Activated naive CD8-positive, alpha-beta T cell treated with anti-CD3 and anti-CD28 coated beads, Interleukin-2, amount 10 ng/mL, durations not matched to agents 7 days and 5 days (primary cell): ENCODE measurements at regions not wholly inside any gene's neighbourhood (a gene's known extent, or its start where the extent isn't known, plus 50 kb on each side); places are given as distances from the start of the nearest gene placed in this dataset.

Source experiments
- ATAC-seq: fragments of 150-1000 bp; cut with Tn5 transposase; one replicate; pipeline ENCODE4 v1.10.0; 2021; ENCODE audit warnings: low read depth, moderate library complexity
- POLR2A ChIA-PET: fragments of 350-600 bp; sonication (Branson Sonifier 250); formaldehyde crosslinking; loops from one replicate; lab custom pipeline; 2021; ENCODE audit warnings: antibody characterized with exemption; lab: Charles Lee
- DNase-seq: peaks from one replicate; pipeline ENCODE4 v3.0.0; 2021
- H3K27ac Mint-ChIP-seq: one replicate; pipeline ENCODE4 v1.8.0; 2022; ENCODE audit warnings: mild to moderate bottlenecking, mixed read lengths
- H3K27me3 Mint-ChIP-seq: one replicate; pipeline ENCODE4 v1.8.0; 2022; ENCODE audit warnings: mild to moderate bottlenecking, moderate library complexity, mixed read lengths
- H3K36me3 Mint-ChIP-seq: one replicate; pipeline ENCODE4 v1.8.0; 2021; ENCODE audit warnings: mild to moderate bottlenecking, mixed read lengths
- H3K4me1 Mint-ChIP-seq: one replicate; pipeline ENCODE4 v1.8.0; 2021; ENCODE audit warnings: mixed read lengths
- H3K4me3 Mint-ChIP-seq: one replicate; pipeline ENCODE4 v1.8.0; 2022; ENCODE audit warnings: mild to moderate bottlenecking, moderate library complexity, mixed read lengths
- H3K9me3 Mint-ChIP-seq: one replicate; pipeline ENCODE4 v1.8.0; 2021; ENCODE audit warnings: mixed read lengths

- H3K4me3 Mint-ChIP-seq, result no peak overlapping the region
- H3K36me3 Mint-ChIP-seq, result no peaks in the 10 kb centered on the region
- H3K27ac Mint-ChIP-seq, result no peak overlapping the region
- H3K9me3 Mint-ChIP-seq, result no peaks in the 10 kb centered on the region
- no peak for ATAC-seq
- no peaks in the 10 kb centered on the region for H3K27me3 Mint-ChIP-seq
- POLR2A ChIA-PET, result no interaction called here
- no peak for DNase-seq
- peaks cover 2% of the 10 kb centered on the region for H3K4me1 Mint-ChIP-seq
Observed at GRCh38 chr11:87957961-87958360, 217.3 kb downstream of the RAB38 start.

- Mint-ChIP-seq H3K27me3 (no peaks in the 10 kb centered on the region), H3K4me1 (peaks cover 2% of the 10 kb centered on the region), H3K4me3 (no peak overlapping the region), H3K36me3 (no peaks in the 10 kb centered on the region), H3K9me3 (no peaks in the 10 kb centered on the region), H3K27ac (no peak overlapping the region)
- DNase-seq, result no peak
- POLR2A ChIA-PET, result no interaction called here
- no peak for ATAC-seq
Observed at GRCh38 chr11:87954476-87954875, 220.8 kb downstream of the RAB38 start.

GRCh38 chr11:87942786-87943185, 232.5 kb downstream of the RAB38 start:
- no peak for ATAC-seq
- H3K9me3 Mint-ChIP-seq, result no peaks in the 10 kb centered on the region
- no peaks in the 10 kb centered on the region for H3K36me3 Mint-ChIP-seq
- no peak for DNase-seq
- no peaks in the 10 kb centered on the region for H3K4me1 Mint-ChIP-seq
- H3K27me3 Mint-ChIP-seq, result peaks cover 2% of the 10 kb centered on the region
- POLR2A ChIA-PET, result no interaction called here
- H3K4me3 Mint-ChIP-seq, result no peak overlapping the region
- H3K27ac Mint-ChIP-seq, result no peak overlapping the region

- H3K27me3 Mint-ChIP-seq, result peaks cover 2% of the 10 kb centered on the region
- H3K9me3 Mint-ChIP-seq, result no peaks in the 10 kb centered on the region
- ATAC-seq (no peak), DNase-seq (no peak)
- H3K4me1 Mint-ChIP-seq, result no peaks in the 10 kb centered on the region
- POLR2A ChIA-PET, result no interaction called here
- no peak overlapping the region for H3K4me3 Mint-ChIP-seq
- H3K27ac Mint-ChIP-seq, result no peak overlapping the region
- no peaks in the 10 kb centered on the region for H3K36me3 Mint-ChIP-seq
Observed at GRCh38 chr11:87934182-87934581, 241.1 kb downstream of the RAB38 start.

GRCh38 chr11:87926250-87926970, 248.8 kb downstream of the RAB38 start:
- Mint-ChIP-seq H3K9me3 (no peaks in the 10 kb centered on the region), H3K27me3 (no peaks in the 10 kb centered on the region), H3K4me1 (no peaks in the 10 kb centered on the region), H3K27ac (no peak overlapping the region), H3K4me3 (no peak overlapping the region), H3K36me3 (no peaks in the 10 kb centered on the region)
- no peak for ATAC-seq
- no peak for DNase-seq
- POLR2A ChIA-PET, result no interaction called here

- POLR2A ChIA-PET, result no interaction called here
Observed at GRCh38 chr11:87924125-87924524, 251.1 kb downstream of the RAB38 start.

GRCh38 chr11:87917111-87917510, 258.1 kb downstream of the RAB38 start:
- no peak for ATAC-seq
- H3K36me3 Mint-ChIP-seq, result no peaks in the 10 kb centered on the region
- no peak overlapping the region for H3K4me3 Mint-ChIP-seq

More at GRCh38 chr11:87924125-87924524, 251.1 kb downstream of the RAB38 start:
- Mint-ChIP-seq H3K36me3 (no peaks in the 10 kb centered on the region), H3K27me3 (no peaks in the 10 kb centered on the region), H3K9me3 (no peaks in the 10 kb centered on the region), H3K4me3 (no peak overlapping the region), H3K4me1 (no peaks in the 10 kb centered on the region), H3K27ac (no peak overlapping the region)
- DNase-seq (no peak), ATAC-seq (no peak)

GRCh38 chr11:87909178-87909577, 266.1 kb downstream of the RAB38 start:
- ATAC-seq (no peak), DNase-seq (no peak)
- POLR2A ChIA-PET, result no interaction called here
- Mint-ChIP-seq H3K27me3 (peaks cover 3% of the 10 kb centered on the region), H3K4me3 (no peak overlapping the region), H3K9me3 (no peaks in the 10 kb centered on the region), H3K27ac (no peak overlapping the region), H3K4me1 (no peaks in the 10 kb centered on the region), H3K36me3 (no peaks in the 10 kb centered on the region)

More at GRCh38 chr11:87917111-87917510, 258.1 kb downstream of the RAB38 start:
- H3K4me1 Mint-ChIP-seq, result no peaks in the 10 kb centered on the region
- no peak for DNase-seq
- no peaks in the 10 kb centered on the region for H3K27me3 Mint-ChIP-seq
- no peaks in the 10 kb centered on the region for H3K9me3 Mint-ChIP-seq
- no peak overlapping the region for H3K27ac Mint-ChIP-seq
- POLR2A ChIA-PET, result no interaction called here

GRCh38 chr11:87908086-87908485, 267.2 kb downstream of the RAB38 start:
- no peaks in the 10 kb centered on the region for H3K9me3 Mint-ChIP-seq
- ATAC-seq (no peak), DNase-seq (no peak)
- peaks cover 3% of the 10 kb centered on the region for H3K27me3 Mint-ChIP-seq
- no peak overlapping the region for H3K4me3 Mint-ChIP-seq
- H3K4me1 Mint-ChIP-seq, result no peaks in the 10 kb centered on the region
- no peaks in the 10 kb centered on the region for H3K36me3 Mint-ChIP-seq
- H3K27ac Mint-ChIP-seq, result no peak overlapping the region
- POLR2A ChIA-PET, result no interaction called here

- H3K4me3 Mint-ChIP-seq, result no peak overlapping the region
- POLR2A ChIA-PET, result no interaction called here
- H3K36me3 Mint-ChIP-seq, result no peaks in the 10 kb centered on the region
- H3K4me1 Mint-ChIP-seq, result no peaks in the 10 kb centered on the region
- H3K27ac Mint-ChIP-seq, result no peak overlapping the region
- DNase-seq, result no peak
- peaks cover 3% of the 10 kb centered on the region for H3K27me3 Mint-ChIP-seq
- no peak for ATAC-seq
- no peaks in the 10 kb centered on the region for H3K9me3 Mint-ChIP-seq
Observed at GRCh38 chr11:87903345-87903744, 271.9 kb downstream of the RAB38 start.

- no peaks in the 10 kb centered on the region for H3K36me3 Mint-ChIP-seq
- H3K9me3 Mint-ChIP-seq, result no peaks in the 10 kb centered on the region
- H3K27me3 Mint-ChIP-seq, result peaks cover 3% of the 10 kb centered on the region
- DNase-seq (no peak), ATAC-seq (no peak)
- no peak overlapping the region for H3K27ac Mint-ChIP-seq
- no peaks in the 10 kb centered on the region for H3K4me1 Mint-ChIP-seq
- H3K4me3 Mint-ChIP-seq, result no peak overlapping the region
- POLR2A ChIA-PET, result no interaction called here
Observed at GRCh38 chr11:87901341-87901740, 273.9 kb downstream of the RAB38 start.

- no peak for ATAC-seq
- POLR2A ChIA-PET, result no interaction called here
- no peaks in the 10 kb centered on the region for H3K4me1 Mint-ChIP-seq
Observed at GRCh38 chr11:87897921-87898320, 277.3 kb downstream of the RAB38 start.

GRCh38 chr11:87897071-87897470, 278.2 kb downstream of the RAB38 start:
- no peak for DNase-seq
- Mint-ChIP-seq H3K4me3 (no peak overlapping the region), H3K9me3 (no peaks in the 10 kb centered on the region), H3K4me1 (no peaks in the 10 kb centered on the region), H3K27me3 (peaks cover 2% of the 10 kb centered on the region), H3K27ac (no peak overlapping the region), H3K36me3 (no peaks in the 10 kb centered on the region)
- POLR2A ChIA-PET, result no interaction called here
- ATAC-seq, result no peak

More at GRCh38 chr11:87897921-87898320, 277.3 kb downstream of the RAB38 start:
- no peaks in the 10 kb centered on the region for H3K36me3 Mint-ChIP-seq
- no peak overlapping the region for H3K27ac Mint-ChIP-seq
- DNase-seq, result no peak
- no peak overlapping the region for H3K4me3 Mint-ChIP-seq
- H3K9me3 Mint-ChIP-seq, result no peaks in the 10 kb centered on the region
- H3K27me3 Mint-ChIP-seq, result peaks cover 2% of the 10 kb centered on the region

GRCh38 chr11:87894961-87895360, 280.3 kb downstream of the RAB38 start:
- Mint-ChIP-seq H3K27ac (no peak overlapping the region), H3K4me3 (no peak overlapping the region)

More at GRCh38 chr11:87894961-87895360, 280.3 kb downstream of the RAB38 start:
- H3K9me3 Mint-ChIP-seq, result no peaks in the 10 kb centered on the region
- no peaks in the 10 kb centered on the region for H3K4me1 Mint-ChIP-seq
- POLR2A ChIA-PET, result no interaction called here
- no peak for DNase-seq
- no peak for ATAC-seq
- peaks cover 2% of the 10 kb centered on the region for H3K27me3 Mint-ChIP-seq
- no peaks in the 10 kb centered on the region for H3K36me3 Mint-ChIP-seq
